ENCODE measurements at regions not wholly inside any gene's neighbourhood (a gene's known extent, or its start where the extent isn't known, plus 50 kb on each side); places are given as distances from the start of the nearest gene placed in this dataset.

GRCh38 chr7:19930851-19931250, 157.4 kb upstream of the TMEM196 start:
- no peak for TF ChIP-seq CTCF (conservative IDR thresholded peaks at IDR 0.05)
- no peak for TF ChIP-seq ZFX (IDR thresholded peaks at IDR 0.05)
- H3K27ac ChIP-seq: no peak overlapping the region

GRCh38 chr7:19930051-19930450, 156.6 kb upstream of the TMEM196 start:
- no peak overlapping the region for H3K27ac ChIP-seq
- TF ChIP-seq CTCF (conservative IDR thresholded peaks at IDR 0.05) (no peak), ZFX (IDR thresholded peaks at IDR 0.05) (no peak)

GRCh38 chr7:19928247-19928646, 154.8 kb upstream of the TMEM196 start:
- H3K27ac ChIP-seq: no peak overlapping the region
- TF ChIP-seq ZFX (IDR thresholded peaks at IDR 0.05): no peak

GRCh38 chr7:19920705-19921104, 147.3 kb upstream of the TMEM196 start:
- no peak overlapping the region for H3K27ac ChIP-seq
- TF ChIP-seq CTCF (conservative IDR thresholded peaks at IDR 0.05) (0 out of 2 replicates have a peak, but pooled peaks have one; percentile 8), ZFX (IDR thresholded peaks at IDR 0.05) (no peak)

GRCh38 chr7:19920166-19920565, 146.7 kb upstream of the TMEM196 start:
- no peak overlapping the region for H3K27ac ChIP-seq
- TF ChIP-seq ZFX (IDR thresholded peaks at IDR 0.05) (no peak), CTCF (conservative IDR thresholded peaks at IDR 0.05) (no peak)

- TF ChIP-seq CTCF (conservative IDR thresholded peaks at IDR 0.05) (no peak), ZFX (IDR thresholded peaks at IDR 0.05) (no peak)
- H3K27ac ChIP-seq: no peak overlapping the region
These were observed 146.1 kb upstream of the TMEM196 start for GRCh38 chr7:19919261-19920095.

- TF ChIP-seq CTCF (conservative IDR thresholded peaks at IDR 0.05): no peak
- TF ChIP-seq ZFX (IDR thresholded peaks at IDR 0.05): no peak
- no peak overlapping the region for H3K27ac ChIP-seq
These were observed 142.6 kb upstream of the TMEM196 start for GRCh38 chr7:19916046-19916445.

- TF ChIP-seq CTCF (conservative IDR thresholded peaks at IDR 0.05): no peak
- TF ChIP-seq ZFX (IDR thresholded peaks at IDR 0.05): no peak
- H3K27ac ChIP-seq: no peak overlapping the region
These were observed 142.2 kb upstream of the TMEM196 start for GRCh38 chr7:19915596-19915995.

Data from C4-2B (cell line).